Left cardiac atrium (tissue), 4 donors: ENCODE measurements at regions not wholly inside any gene's neighbourhood (a gene's known extent, or its start where the extent isn't known, plus 50 kb on each side); places are given as distances from the start of the nearest gene placed in this dataset.

Experiments
- ATAC-seq, 2 donors: fragments of 200-7000 bp; cut with Tn5 transposase; one replicate each; pipeline ENCODE4 v1.9.1; 2020; ENCODE audit warnings: mild to moderate bottlenecking in 2 of 2, moderate library complexity in 2 of 2
- DNase-seq: peaks from one replicate; pipeline ENCODE4 v3.0.0-alpha.2; 2020
- intact Hi-C, 2 donors: fragments of 100-400 bp; cut with DNase I; formaldehyde crosslinking; loops; one replicate each; pipeline versions ENCODE4 v1.14.1 to v1.15.1; 2022 to 2023
- donor health status: DM: no; HTN: yes; CAD: no.
- donor health status: DM: no; HTN: yes; CAD: no; lungs with severe emphysema.
- donor health status: DM: yes; HTN: yes; CAD: no.
- donor health status: Dilated cardiomyopathy.

- intact Hi-C loops = no loop called here
- no peak for DNase-seq
- peak; percentile 59 to 61 for ATAC-seq
Observed at GRCh38 chr6:12467706-12468670, 177.8 kb downstream of the EDN1 start.

- ATAC-seq (peak; percentile 89 to 91), DNase-seq (peak; percentile 75)
- intact Hi-C loops = no loop called here
Observed at GRCh38 chr6:12472601-12473038, 182.5 kb downstream of the EDN1 start.

DNA sequence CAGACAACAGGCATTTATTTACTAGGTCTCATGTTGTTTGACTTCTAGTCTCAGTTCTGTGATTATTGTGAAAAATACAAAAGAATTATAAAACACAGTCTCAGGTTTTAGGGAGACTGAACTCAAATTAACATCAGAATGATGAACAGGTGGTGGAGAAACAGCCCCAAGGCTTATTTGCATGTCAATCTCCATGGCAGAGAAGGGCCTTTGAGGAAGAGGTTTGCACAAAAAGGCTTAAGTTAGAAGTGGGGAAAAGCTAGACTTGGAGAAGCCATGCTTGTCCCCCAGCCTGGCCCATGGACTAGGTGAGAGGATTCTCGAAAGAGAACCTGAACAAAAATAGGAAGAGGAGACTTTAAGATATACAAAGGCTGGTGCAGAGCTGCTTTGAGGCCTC lies 183.3 kb downstream of the EDN1 start:
- DNase-seq (no peak), ATAC-seq (no peak)
- intact Hi-C loops = no loop called here

DNA sequence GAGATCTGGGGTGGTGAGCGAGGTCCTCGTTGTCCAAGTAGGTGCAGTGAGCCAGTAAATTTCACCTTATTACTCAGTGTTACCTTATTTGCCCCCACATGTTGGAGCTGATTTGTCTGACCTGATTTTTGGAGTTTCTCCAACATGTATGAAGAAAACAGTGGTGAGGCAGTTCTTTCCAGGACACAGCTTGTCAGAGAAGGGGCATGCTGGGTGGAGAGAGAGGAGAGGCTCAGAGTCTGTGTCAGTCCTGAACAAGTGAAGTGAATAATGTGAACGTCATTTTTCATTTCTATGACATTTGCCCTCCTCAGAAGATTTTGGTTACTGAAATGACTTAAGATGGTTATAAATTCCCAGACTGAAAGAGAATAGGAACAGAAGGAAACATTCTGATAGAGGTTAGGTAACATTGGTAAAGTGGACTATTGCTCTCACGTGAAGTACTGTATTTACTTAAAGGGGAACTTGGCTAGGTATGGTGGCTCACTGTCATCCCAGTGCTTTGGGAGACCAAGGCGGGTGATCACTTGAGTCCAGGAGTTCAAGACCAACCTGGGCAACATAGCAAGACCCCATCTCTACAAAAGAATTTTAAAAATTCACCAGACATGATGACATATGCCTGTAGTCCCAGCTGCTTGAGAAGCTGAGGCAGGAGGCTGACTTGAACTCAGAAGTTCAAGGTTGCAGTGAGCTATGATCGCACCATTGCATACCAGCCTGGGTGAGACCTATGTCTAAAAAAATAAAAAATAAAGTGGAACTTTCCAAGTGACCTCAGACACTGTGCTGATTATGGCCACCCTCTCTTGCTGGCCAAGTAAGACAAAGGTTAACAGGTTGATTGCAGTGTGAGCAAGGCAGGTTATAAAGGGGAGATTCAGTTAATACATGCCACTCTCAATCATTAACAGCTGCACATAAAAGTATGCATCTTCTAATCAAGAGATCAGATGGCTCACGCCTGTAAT lies 184.3 kb downstream of the EDN1 start:
- DNase-seq = no peak
- intact Hi-C loops = no loop called here
- ATAC-seq = peak in 1 of 2 donors; percentile 59

DNA sequence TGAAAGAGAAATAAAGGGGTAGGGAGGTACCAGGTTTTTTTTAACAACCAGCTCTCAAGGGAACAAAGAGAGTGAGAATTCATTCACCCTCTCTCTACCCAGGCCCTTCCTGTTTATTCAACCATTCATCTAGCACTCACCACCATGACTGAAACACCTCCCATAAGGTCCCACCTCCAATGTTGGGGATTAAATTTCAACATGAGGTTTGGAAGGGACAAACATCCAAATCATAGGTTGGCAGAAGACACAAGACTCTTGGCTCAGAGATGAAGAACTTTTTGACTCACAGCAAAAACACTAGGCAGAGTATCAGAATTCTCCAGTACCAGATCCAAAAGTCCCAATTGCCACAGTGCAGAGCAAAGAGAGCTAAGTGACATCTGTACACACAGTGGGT lies 186.3 kb downstream of the EDN1 start:
- DNase-seq (no peak), ATAC-seq (no peak)
- intact Hi-C loops = no loop called here

DNA sequence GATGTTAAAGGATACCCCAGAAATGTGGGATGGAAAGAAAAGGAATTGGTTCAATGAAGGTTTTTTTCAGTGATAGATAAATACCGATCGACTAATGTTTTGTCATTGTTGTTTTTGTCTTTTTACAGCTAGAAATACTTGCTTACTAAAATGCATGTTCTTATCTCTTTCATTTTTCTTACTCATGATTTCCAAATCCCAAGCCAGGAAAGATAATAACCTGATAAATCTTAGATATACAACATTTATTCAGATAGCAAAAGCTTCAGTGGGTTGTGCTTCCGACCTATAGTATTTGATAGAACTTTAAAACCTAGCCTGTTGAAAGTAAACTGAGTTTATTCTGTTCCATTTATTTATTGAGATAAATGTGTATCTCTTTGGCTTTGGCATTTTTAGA lies 187.5 kb downstream of the EDN1 start:
- intact Hi-C loops = no loop called here
- no peak for ATAC-seq
- no peak for DNase-seq

DNA sequence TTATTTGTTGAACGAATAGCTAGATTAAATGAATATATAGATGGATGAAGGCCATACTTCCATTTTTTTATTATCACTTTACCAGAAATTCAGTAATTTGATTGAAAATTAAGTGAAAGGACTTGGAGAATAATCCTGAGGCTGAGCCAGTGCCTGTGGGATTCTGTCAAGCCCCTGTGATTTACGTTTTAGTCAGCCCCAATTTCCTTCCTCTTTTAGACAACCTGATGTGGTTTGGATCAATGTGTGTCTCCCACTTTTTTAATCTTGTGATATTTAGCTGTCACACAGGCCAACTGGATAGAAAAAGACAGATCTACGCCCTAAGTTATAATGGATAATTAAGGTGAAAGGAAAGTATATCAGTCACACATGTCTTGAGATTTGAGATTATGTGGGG lies 188.8 kb downstream of the EDN1 start:
- intact Hi-C loops = no loop called here
- no peak for DNase-seq
- ATAC-seq = no peak

DNA sequence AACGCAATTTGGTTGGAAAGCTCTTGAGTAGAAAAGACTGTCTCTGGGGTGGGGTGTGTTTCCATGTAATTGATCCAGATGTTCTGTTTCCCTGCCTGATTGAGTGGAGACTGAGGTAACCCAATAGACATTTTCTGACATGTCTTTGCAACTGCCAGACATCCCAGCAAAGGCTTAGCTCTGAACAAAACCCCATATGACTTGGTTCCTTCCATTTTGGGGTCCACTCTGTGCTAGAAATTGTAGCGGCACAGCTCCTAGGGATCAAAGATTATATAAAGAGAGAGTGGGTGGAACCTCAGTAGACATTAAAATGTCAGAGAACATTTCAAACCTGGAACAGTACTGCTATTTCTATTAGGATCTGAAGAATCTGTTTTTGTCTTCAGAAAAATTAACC lies 189.3 kb downstream of the EDN1 start:
- intact Hi-C loops = no loop called here
- DNase-seq (no peak), ATAC-seq (no peak)

- ATAC-seq (no peak), DNase-seq (no peak)
- intact Hi-C loops = no loop called here
Observed at GRCh38 chr6:12479881-12480280, 189.7 kb downstream of the EDN1 start.

DNA sequence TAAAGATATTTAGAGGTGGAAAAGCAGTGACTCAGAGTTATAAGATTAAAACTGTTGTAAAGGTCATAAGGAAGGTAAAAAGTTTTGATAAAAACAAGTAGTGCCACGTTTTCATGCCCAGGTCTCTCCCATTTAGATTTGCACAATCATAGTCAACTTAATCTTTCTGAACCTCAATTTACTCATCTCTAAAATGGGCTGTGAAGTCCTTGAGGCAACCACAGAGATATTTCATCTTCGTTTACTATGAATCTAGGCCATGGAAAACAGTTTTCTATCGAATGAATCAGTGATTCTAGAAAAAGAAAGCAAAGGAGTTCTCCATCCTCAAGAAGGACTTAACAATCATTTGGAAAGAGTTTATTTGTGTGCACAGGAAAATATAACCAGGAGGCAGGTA lies 190.2 kb downstream of the EDN1 start:
- ATAC-seq = no peak

GRCh38 chr6:12481292-12481691 lies 191.1 kb downstream of the EDN1 start:
- no peak for DNase-seq
- no peak for ATAC-seq
- intact Hi-C loops = no loop called here

More for the DNA sequence above, 190.2 kb downstream of the EDN1 start:
- intact Hi-C loops = no loop called here
- no peak for DNase-seq

- ATAC-seq = no peak
- intact Hi-C loops = no loop called here
- no peak for DNase-seq
Observed at GRCh38 chr6:12481850-12482249, 191.7 kb downstream of the EDN1 start.

DNA sequence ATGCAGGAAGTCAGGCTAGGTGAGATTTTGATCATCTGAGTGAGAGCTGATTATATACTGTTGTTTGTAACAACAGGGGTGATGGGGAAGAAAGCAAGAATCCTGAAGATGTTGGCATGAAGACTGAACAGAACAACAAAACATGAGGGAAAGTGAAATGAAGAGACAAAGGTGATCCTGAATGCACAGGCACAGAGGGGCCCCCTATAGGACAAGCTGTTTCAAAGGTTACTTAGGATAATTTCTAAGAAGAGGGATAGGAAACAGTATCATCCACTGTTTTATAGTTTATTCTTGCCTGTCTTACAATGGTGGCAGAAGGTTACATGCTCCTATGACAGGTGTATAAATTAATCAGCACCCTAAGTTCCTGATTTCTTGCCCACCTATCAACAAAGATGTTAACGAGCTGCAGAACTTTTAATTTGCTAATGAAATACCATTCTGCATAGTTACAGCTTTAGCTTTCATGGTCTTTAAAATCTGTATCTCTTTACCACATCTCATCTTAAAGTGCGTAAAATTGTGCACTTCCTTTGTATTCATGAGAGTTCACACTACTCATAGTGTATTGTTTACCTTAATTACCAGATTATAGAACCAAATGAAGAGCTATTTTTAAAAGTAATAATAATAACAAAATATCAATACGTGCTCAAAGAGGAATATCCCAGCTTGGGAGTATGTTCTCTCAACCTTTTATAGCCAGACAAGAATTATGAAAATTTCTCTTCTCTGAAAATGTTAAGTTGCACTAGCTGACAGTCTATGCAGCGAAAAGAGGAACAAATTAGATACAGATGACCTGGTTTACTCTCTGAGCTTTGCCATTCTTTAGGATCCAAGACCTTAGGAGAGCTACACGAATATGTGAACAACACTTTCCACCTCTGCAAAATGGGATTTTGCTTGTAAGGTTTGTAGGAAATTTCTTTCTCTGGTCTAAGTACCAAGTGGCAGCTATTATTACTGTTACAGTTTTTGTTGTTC lies 192.5 kb downstream of the EDN1 start:
- intact Hi-C loops = no loop called here
- DNase-seq (no peak), ATAC-seq (no peak)

DNA sequence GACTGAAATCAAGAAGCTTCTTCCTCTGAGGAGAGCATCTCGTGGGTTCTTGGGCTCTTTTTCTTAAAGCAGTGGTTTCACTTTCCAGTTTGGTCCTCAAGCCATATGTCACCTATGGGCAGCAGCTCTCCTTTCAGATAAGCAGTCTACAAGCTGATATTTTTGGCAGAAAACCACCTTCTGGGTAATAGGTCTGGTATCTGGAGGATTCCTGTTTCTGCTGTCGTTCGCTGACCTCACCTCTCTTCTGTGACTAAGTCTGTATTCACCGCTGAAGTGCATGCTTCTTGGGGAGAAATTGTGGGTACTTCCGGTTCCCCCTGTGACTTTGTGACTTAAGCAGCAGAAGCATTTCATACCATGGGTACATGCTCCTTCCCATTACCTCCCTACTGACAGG lies 193.6 kb downstream of the EDN1 start:
- ATAC-seq (peak in 1 of 2 donors; percentile 57), DNase-seq (no peak)

GRCh38 chr6:12484519-12484918 lies 194.4 kb downstream of the EDN1 start:
- intact Hi-C loops = no loop called here
- no peak for DNase-seq
- no peak for ATAC-seq

More for the DNA sequence above, 193.6 kb downstream of the EDN1 start:
- intact Hi-C loops = no loop called here

DNA sequence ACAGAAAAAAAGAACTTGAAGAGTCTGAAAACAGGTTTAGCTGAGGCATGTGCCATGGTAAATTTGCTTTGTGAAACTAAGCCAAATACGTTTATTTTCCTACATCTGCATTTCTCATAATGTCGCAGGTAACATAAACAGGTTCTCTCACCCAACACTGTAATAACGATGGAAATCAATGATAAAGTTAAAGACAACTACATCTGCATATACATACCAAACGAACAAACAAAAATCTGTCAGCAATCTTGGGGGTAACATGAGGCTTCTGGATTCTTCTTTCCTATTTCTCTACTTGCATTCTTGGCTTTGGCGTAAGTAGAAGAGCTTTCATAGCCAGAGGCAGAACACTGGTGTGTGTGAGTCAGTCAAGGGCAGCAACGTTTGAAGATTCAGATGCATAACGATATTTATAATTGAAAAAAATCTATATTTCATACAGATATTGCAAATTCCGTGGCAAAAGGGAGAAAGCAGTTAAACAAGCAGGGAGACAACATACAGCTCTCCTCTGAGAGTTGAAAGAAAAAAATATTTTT lies 195.1 kb downstream of the EDN1 start:
- DNase-seq (no peak), ATAC-seq (no peak)
- intact Hi-C loops = no loop called here

DNA sequence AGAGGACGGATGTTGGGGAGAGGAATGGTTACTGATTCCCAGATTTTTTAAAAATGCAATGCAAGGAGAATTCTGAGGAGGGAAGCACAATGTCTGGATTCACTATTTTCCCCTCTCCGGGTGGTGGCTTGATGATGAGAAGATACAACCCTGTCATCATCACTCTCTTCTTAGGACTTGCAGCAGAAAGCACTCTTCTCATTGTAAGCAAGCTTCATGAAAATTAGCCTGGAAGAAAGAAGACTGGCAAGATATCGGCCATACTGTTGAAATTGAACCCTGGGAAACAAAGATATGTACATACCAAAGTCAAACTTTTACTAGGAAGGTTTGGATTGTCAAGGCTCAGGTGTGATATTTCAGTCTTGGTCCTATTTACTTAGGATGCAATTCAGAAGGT lies 195.7 kb downstream of the EDN1 start:
- ATAC-seq (no peak), DNase-seq (no peak)
- intact Hi-C loops = no loop called here

DNA sequence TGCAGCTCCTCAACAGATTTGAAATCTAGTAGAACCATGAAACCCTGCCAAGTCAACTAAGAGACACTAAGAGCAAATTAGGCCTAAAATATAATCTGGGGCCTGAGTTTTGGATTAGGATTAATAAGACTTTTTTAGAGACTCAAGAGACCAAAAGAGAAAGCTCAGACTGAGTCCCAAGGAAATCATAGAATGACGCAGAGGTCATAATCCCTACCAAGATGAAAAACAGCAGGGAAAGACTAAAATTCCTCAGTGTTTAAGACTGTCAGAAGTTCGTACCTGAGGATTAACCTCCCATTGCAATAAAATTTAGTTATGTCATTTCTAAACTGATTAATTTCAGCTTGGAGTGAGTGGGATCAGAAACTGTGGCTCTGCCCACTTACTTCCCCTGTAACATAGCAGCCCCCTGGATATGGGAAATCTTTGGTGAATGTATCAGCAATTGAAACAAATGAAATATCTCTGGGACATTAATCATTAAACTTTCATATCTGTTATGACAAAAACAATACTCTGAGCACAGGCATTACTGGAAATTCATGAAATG lies 200.3 kb downstream of the EDN1 start:
- intact Hi-C loops = no loop called here
- no peak for DNase-seq
- no peak for ATAC-seq
